DOHH2 (cell line): ENCODE measurements at regions not wholly inside any gene's neighbourhood (a gene's known extent, or its start where the extent isn't known, plus 50 kb on each side); places are given as distances from the start of the nearest gene placed in this dataset.

Source experiments
- EZH2phosphoT487 ChIP-seq: fragments of 200-600 bp; sonication (generic); IDR thresholded peaks from 2 replicates; pipeline ENCODE4 v1.6.1; 2017; ENCODE audit warnings: borderline replicate concordance, mild to moderate bottlenecking, antibody characterized with exemption, low read length, moderate library complexity, mixed read lengths
- TF ChIP-seq, protein P1 (sequence below): fragments of 200-600 bp; sonication (generic); IDR thresholded peaks from one replicate; pipeline ENCODE4 v1.5.1; 2014; ENCODE audit warnings: antibody characterized with exemption, mild to moderate bottlenecking, low read depth, low read length; ENCODE audit not compliant: poor library complexity, severe bottlenecking

DNA sequence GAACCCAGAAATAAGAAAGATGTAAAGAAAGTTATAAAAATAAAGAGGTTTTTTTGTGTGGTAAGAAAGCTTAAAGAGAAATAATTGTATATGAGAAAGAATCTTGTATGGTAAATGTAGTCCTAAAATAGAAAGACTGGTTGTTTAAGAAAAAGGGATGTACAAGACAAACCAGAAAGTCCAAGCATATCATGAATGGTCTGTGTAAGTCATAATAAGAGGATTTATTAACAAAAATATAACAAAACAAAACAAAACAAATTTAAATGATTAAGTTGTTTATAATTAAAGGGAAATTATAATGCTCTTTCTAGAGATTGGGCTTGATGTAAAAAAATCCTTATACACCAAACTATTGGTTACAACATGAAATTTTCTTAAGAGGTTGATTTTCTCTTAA, 590.4 kb upstream of the PTGER4 start:
- TF ChIP-seq, protein P1, sequence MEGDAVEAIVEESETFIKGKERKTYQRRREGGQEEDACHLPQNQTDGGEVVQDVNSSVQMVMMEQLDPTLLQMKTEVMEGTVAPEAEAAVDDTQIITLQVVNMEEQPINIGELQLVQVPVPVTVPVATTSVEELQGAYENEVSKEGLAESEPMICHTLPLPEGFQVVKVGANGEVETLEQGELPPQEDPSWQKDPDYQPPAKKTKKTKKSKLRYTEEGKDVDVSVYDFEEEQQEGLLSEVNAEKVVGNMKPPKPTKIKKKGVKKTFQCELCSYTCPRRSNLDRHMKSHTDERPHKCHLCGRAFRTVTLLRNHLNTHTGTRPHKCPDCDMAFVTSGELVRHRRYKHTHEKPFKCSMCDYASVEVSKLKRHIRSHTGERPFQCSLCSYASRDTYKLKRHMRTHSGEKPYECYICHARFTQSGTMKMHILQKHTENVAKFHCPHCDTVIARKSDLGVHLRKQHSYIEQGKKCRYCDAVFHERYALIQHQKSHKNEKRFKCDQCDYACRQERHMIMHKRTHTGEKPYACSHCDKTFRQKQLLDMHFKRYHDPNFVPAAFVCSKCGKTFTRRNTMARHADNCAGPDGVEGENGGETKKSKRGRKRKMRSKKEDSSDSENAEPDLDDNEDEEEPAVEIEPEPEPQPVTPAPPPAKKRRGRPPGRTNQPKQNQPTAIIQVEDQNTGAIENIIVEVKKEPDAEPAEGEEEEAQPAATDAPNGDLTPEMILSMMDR: no peak
- no peak for TF ChIP-seq EZH2phosphoT487
